ENCODE measurements at regions not wholly inside any gene's neighbourhood (a gene's known extent, or its start where the extent isn't known, plus 50 kb on each side); places are given as distances from the start of the nearest gene placed in this dataset.
"Not testable (repeated sequence)": the region's sequence is repeated elsewhere in the genome, so short reads cannot be mapped to it uniquely, and the experiment has no call there.

DNA sequence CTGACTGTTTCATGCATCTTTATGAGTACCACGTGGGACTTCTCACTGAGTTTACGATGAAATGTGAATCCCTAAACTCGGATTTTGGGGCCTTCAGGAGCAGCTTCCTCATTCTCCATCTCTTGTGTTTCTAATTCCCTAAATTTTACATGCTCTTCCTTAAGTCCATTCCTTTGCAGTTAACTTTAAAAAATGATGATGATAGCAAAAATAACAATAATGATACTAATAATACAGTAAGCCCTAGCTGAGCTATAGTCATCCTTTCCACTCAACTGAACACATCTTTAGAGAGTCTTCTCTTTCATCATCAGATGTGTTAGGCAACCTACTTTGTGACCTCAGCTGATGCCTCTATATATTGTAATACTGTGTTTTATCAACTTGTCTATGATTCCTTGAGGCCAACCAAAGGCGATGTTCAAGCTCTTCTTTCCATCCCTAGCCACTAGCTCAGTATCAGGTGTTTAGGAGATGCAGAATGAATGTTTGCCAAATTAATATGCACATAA is 1196.4 kb downstream of the VRK1 start:
- DNase-seq = no peak

- DNase-seq = peak in 4 of 6 experiments; percentile 38 to 86 (median 80)
Observed at GRCh38 chr14:97994020-97994531, 1196.9 kb downstream of the VRK1 start.

- no peak for DNase-seq
Observed at GRCh38 chr14:97995038-97995437, 1197.9 kb downstream of the VRK1 start.

GRCh38 chr14:97995531-97995930 is 1198.3 kb downstream of the VRK1 start:
- peak in 3 of 6 experiments; percentile 15 to 57 (median 41) for DNase-seq

DNA sequence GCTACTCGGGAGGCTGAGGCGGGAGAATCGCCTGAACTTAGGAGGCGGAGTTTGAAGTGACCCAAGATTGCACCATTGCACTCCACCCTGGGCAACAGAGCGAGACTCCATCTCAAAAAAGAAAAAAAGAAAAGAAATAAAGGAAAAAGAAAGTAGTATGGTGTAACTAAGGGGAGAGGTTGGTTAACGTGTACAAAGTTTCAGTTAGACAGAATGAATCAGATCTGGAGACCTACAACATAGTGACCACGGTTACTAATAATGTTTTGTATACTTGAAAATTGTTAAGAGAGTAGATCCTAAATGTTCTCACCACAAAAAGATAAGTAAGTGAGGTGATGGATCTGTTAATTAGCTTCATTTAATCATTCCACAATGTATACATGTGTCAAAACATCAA is 1208.8 kb downstream of the VRK1 start:
- DNase-seq = no peak

- peak in 1 of 6 experiments; percentile 11 for DNase-seq
Observed at GRCh38 chr14:98008381-98009113, 1211.4 kb downstream of the VRK1 start.

- not testable (repeated sequence) for DNase-seq
Observed at GRCh38 chr14:98009177-98009576, 1212.0 kb downstream of the VRK1 start.

GRCh38 chr14:98010784-98011183 is 1213.6 kb downstream of the VRK1 start:
- peak in 3 of 6 experiments; percentile 2 to 24 (median 14) for DNase-seq

DNA sequence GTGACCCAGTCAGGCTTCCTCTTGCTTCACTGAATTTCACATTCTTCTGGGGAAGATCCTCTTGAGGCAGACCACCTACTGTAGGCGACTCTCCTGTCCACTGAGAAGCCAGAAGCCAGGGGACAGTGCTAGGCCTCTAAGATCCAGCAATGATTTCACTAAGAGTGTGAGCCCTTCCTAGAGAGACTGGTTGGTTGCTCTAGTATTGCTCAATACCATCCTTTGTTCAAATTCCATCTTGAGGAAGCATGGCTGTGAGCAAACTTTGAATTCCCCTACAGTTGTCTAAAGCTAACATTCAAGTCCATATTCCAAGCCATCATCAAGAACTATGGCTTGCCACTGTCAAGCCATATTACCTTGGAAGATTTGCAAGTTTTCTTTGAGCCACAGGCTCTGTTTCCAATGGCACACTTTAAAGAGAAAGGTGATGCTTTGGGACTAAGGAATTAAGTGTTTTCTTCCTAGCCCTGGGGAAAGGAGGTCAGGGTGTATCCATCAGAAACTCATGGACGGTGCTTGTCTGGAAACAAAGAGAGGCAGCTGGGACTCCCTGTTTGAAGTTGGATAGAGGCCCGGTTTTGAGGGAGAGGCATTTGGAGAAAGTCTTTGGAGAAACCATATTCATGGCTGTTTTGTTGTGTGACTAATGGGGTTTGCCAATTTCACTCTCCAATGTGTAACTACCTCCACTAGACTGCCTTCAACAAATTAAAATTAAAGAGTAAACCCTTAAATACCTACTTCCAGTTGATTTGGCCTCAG is 1217.9 kb downstream of the VRK1 start:
- no peak for DNase-seq

- DNase-seq = peak in 3 of 6 experiments; percentile 4 to 17 (median 6)
Observed at GRCh38 chr14:98015921-98016320, 1218.7 kb downstream of the VRK1 start.

- peak; percentile 18 to 79 (median 46) for DNase-seq
Observed at GRCh38 chr14:98018628-98019027, 1221.4 kb downstream of the VRK1 start.

- no peak for DNase-seq
Observed at GRCh38 chr14:98022541-98023520, 1225.6 kb downstream of the VRK1 start.

DNA sequence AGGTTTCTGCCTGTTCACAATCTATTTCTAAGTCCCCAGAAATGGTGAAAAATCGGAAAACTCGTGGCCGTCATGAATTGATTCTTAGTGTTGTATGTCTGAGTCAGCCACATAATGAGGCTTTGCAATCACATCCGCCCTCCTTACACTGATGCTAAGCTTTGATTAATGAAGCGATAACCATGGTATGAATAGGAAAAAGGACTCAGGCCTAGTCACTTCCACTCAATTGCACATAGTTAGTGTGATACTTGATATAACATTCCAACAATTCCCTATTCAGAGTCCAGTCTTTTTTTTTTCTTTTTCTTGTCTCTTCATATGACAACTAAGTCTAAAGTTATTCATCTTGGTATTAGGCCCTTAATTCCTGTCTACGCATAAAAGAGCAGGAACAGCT is 1231.0 kb downstream of the VRK1 start:
- no peak for DNase-seq

DNA sequence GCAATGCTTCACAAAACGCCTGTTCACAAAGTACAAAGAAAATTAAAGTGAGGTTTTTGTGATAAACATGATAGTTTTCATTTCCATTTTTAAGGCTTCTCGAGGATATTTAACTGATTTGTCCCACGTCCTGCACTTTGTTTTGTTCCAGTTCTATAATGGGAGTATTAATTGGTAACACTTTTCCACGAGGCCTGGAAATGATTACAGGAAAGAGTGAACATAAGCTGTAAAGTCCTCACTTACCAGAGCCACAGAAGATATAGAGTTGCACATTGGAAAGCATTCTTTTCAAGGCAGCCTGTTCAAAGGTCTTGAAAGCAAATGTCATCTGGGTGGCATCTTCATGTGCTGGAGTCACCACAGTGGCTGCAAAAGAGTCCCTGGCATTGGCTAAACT is 1236.6 kb downstream of the BCL11B start:
- DNase-seq = no peak

GRCh38 chr14:98037831-98038230 is 1234.2 kb downstream of the BCL11B start:
- DNase-seq = no peak

DNA sequence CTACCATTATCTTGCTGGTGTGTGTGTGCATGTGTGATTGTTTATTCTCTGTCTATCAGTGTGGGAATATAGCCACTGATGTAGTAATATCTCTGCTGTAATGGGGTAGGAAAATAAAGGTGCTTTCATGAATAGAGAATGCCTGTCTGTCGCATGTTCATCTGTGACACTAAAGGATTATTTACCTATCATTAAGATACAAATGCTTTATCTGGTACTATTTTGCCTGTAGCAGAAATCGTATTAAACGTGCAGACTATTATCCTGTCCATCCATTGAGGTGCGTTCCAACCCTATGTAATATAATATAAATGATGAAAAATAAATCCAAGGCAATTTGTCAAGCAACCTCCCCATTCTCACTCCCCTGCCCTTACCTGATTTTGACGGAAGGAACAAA is 1215.1 kb downstream of the BCL11B start:
- no peak for DNase-seq

GRCh38 chr14:98059106-98059505 is 1212.9 kb downstream of the BCL11B start:
- no peak for DNase-seq

- no peak for DNase-seq
Observed at GRCh38 chr14:98062083-98062482, 1209.9 kb downstream of the BCL11B start.

- DNase-seq = no peak
Observed at GRCh38 chr14:98069712-98070171, 1202.3 kb downstream of the BCL11B start.

DNA sequence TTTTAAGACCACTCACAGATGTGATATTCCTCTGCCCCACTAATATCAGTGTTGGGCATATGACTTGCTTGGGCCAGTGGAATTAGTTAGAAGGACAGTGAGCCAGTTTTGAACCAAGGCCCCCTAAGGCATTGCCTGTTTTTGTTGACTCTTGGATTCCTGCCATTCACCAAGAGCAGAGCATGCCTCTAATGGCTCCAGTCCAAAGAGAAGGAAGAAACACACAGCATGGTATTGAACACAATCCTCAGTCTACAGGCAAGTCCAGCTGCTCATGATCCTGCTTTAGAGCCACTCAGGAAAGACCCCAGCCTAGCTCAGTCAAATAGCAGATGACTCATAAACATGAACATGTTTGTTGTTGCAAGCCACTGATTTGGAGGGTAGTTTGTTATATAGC is 1201.5 kb downstream of the BCL11B start:
- no peak for DNase-seq

DNA sequence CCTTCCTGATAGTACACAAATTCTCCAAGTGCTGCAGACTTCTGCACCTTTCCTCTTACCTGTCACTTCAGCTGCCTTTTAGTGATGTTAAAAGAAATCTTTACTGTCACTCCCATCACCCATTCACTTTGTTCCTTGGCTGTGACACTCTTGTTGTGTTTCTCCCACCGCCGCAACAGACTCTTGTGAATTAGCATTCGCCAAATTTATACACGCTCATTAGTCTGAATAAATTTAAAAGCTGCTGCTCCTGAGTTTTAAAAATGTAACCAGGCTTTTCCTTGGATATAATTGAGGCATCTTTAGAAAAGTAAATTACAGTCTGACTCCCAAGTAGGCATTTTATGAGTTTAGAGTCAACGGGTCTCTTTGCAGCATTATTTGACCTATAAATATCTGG is 1197.9 kb downstream of the BCL11B start:
- DNase-seq = no peak

- DNase-seq = no peak
Observed at GRCh38 chr14:98077176-98077575, 1194.8 kb downstream of the BCL11B start.
